GM12878 (cell line): ENCODE measurements at regions not wholly inside any gene's neighbourhood (a gene's known extent, or its start where the extent isn't known, plus 50 kb on each side); places are given as distances from the start of the nearest gene placed in this dataset.

ENCODE experiments used
- EZH2 ChIP-seq: IDR thresholded peaks from 2 replicates; pipeline ENCODE4 v1.6.1; 2012; ENCODE audit warnings: low read depth, mild to moderate bottlenecking, control low read depth, inconsistent platforms, low read length, borderline replicate concordance; ENCODE audit not compliant: control insufficient read depth
- SMC3 ChIP-seq: IDR thresholded peaks from 2 replicates; pipeline ENCODE4 v1.6.1; 2011; ENCODE audit warnings: low read length, improper control_type of control experiment, borderline replicate concordance
- TF ChIP-seq, protein P1 (sequence below): fragments of 450-650 bp; IDR thresholded peaks from 2 replicates; pipeline ENCODE4 v1.6.1; 2017; ENCODE audit warnings: mild to moderate bottlenecking
- TF ChIP-seq, protein P2 (sequence below), 3 experiments: IDR thresholded peaks in 2 of 3; conservative IDR thresholded peaks in 1 of 3; 2 replicates each; pipeline ENCODE4 v1.5.1; 2011; ENCODE audit warnings: low read depth in 3 of 3, low read length in 3 of 3, mild to moderate bottlenecking in 3 of 3, control low read depth in 2 of 3, moderate library complexity in 2 of 3, inconsistent platforms in 1 of 3, mixed read lengths in 1 of 3; ENCODE audit not compliant: control insufficient read depth in 2 of 3, insufficient read depth in 1 of 3; ENCODE audit errors: extremely low read depth in 1 of 3

DNA sequence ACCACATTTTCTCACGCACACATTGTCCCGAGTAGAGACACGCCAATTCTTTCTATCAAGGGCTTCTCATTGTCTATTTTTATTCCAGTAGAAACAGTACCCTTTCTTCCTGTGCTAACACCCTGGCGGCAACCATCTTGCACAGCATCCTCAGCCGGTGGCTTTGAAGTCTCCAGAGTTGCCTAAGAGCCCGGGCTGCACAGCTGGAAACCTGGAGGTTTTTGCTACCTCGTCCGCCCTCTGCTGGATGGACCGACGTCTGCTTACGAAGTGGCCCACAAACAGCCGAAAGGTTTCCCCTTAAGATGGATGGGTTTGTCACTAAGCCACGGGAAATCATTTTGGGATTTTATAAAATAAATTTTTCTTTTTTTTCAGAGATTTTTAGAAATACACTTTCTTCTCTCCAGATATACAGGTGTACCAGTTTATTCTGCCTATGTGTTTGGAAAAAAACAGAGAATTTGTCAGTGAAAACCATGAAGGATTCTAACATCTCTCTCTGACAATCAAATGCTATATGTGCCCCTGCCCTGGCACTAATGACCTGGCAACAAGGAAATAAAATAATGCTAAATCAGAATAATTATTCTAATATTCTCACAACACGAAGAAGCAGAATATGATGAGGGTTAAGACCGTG is 81.8 kb upstream of the FAM204A start:
- peak; percentile 52; the same call in 1 of the 2 replicates for TF ChIP-seq SMC3
- no peak for TF ChIP-seq EZH2
- TF ChIP-seq, protein P1, sequence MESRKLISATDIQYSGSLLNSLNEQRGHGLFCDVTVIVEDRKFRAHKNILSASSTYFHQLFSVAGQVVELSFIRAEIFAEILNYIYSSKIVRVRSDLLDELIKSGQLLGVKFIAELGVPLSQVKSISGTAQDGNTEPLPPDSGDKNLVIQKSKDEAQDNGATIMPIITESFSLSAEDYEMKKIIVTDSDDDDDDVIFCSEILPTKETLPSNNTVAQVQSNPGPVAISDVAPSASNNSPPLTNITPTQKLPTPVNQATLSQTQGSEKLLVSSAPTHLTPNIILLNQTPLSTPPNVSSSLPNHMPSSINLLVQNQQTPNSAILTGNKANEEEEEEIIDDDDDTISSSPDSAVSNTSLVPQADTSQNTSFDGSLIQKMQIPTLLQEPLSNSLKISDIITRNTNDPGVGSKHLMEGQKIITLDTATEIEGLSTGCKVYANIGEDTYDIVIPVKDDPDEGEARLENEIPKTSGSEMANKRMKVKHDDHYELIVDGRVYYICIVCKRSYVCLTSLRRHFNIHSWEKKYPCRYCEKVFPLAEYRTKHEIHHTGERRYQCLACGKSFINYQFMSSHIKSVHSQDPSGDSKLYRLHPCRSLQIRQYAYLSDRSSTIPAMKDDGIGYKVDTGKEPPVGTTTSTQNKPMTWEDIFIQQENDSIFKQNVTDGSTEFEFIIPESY: no peak
- TF ChIP-seq, protein P2, sequence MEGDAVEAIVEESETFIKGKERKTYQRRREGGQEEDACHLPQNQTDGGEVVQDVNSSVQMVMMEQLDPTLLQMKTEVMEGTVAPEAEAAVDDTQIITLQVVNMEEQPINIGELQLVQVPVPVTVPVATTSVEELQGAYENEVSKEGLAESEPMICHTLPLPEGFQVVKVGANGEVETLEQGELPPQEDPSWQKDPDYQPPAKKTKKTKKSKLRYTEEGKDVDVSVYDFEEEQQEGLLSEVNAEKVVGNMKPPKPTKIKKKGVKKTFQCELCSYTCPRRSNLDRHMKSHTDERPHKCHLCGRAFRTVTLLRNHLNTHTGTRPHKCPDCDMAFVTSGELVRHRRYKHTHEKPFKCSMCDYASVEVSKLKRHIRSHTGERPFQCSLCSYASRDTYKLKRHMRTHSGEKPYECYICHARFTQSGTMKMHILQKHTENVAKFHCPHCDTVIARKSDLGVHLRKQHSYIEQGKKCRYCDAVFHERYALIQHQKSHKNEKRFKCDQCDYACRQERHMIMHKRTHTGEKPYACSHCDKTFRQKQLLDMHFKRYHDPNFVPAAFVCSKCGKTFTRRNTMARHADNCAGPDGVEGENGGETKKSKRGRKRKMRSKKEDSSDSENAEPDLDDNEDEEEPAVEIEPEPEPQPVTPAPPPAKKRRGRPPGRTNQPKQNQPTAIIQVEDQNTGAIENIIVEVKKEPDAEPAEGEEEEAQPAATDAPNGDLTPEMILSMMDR (IDR thresholded peaks at IDR 0.05 in 2 of 3, conservative IDR thresholded peaks at IDR 0.05 in 1 of 3; ENCODE audit: control insufficient read depth in 2 of 3, extremely low read depth in 1 of 3, insufficient read depth in 1 of 3, low read depth in 3 of 3, low read length in 3 of 3): peak; percentile 67 to 77 (median 77)
